GM19035 (cell line): ENCODE measurements at regions not wholly inside any gene's neighbourhood (a gene's known extent, or its start where the extent isn't known, plus 50 kb on each side); places are given as distances from the start of the nearest gene placed in this dataset.

ENCODE experiments used
- ATAC-seq: cut with Tn5 transposase; IDR thresholded peaks from one replicate; pipeline ENCODE4 v1.9.1; 2021; ENCODE audit not compliant: unreplicated experiment

DNA sequence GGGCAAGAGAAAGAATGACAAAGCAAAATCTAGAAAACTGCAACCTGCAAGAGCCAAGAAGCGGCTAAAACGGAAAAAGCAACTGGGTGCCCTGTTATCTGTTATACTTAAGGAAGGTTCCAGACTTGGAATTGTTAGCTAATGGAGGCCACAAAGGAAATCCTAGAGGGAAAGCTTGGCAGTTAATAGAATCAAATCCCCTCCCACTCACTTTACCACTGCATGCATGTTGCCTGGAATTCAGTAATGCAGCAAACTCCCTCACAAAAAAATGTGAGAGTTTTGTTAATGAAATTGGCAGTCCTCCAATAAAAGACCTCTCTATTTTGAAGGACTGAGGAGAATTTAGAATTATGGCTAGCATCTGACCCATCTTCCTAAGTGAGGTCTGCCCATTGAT, 164.2 kb upstream of the SOX5 start:
- no peak for ATAC-seq

DNA sequence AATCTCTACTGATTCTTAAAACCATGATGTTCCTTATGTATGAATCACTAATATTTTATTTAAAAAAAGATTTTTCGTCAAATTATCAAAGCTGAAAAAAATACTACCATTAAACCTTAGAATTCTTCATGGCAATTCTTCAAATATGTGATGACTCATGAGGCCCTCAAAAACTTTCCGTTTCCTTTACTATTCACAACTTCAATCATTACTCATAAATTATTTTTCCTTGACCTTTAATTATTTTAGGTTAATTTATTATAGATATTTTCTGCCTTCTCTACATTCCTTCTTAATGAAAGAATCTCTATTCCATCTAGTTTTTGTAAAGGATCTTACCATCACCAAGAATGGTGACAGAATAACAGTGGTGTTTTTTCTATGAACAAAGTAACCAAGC, 162.1 kb upstream of the SOX5 start:
- ATAC-seq = no peak

DNA sequence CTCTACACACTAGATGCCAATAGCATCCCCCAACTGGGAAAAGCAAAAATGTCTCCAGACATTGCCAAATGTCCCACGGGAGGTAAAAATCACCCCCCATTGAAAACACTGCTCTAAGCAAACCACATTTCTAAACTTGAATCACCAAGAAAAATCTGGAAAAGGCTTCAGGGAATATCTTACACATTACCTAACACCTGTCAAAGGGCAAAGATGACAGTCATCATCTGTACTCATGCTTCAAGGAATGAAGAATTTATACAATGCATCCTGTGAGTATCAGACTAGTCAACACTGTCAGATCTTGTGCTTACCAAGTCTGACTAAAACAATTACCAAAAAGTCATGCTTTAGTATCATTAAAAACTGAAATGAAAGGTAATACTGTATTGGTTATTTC, 161.6 kb upstream of the SOX5 start:
- no peak for ATAC-seq

DNA sequence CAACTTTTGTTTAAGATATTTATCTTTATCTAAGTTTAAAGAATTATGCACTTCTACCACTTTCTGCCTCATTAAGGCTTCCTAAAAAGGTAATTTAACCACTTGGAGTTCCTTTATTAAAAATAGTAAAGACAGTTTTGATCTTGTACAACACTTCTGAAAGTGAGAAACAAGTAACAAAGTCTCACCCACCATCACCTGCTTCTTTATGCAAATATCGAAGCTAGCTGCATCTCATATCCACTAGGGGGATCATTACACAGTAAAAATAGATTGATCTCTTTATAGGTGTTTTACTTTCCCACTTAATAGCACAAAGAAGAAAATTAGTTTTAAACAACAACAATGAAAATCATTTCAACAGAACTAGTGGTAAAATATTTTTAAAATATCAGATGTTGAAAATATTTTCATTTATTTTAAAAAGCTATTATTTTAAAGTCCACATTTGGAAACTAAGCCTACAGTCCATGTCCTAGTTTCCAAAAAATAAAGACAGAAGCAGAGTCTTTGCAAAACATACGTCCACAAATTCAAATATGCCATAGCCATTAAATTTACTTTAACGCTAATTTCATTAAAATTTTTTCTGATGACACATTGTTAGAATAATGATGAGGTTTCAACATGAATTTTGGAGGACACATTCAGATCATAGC, 160.0 kb upstream of the SOX5 start:
- ATAC-seq = peak; percentile 98

DNA sequence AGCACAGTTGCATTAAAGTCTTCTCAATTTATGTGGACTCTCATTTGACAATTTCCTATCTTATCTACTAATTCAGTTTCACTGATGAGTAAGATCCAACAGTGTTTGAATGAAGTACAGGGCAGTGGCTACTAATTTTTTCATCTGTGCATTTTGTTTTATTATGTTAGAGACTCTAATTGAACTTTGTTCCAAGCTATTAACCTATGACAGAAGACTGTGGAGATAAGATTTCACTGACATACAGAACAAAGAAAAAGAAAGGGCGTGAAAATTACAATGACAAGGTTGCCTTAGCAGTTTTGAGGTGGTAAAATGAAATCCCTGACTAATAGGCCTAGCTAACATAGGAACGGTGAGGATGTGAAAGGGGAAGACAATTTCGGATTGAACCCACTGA, 153.2 kb upstream of the SOX5 start:
- ATAC-seq = no peak

DNA sequence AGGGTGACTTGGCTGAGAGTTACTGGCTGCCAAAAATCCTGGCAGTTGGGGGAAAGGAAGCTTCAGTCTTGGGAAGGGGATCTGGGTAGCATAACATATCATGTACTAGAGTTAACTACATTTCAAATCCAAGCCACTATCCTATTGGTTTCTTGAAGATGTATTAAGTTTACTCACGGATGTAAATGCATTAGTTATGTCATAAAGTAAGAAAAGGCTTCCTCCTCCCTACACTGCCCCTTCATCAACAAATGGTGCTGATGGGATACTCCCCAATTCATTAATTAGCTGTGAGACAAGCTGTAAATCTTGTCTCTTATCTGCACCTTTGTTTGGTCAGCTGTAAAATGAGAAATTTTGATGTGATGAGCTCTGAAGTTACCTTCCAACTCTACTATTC, 150.1 kb upstream of the SOX5 start:
- ATAC-seq = no peak

DNA sequence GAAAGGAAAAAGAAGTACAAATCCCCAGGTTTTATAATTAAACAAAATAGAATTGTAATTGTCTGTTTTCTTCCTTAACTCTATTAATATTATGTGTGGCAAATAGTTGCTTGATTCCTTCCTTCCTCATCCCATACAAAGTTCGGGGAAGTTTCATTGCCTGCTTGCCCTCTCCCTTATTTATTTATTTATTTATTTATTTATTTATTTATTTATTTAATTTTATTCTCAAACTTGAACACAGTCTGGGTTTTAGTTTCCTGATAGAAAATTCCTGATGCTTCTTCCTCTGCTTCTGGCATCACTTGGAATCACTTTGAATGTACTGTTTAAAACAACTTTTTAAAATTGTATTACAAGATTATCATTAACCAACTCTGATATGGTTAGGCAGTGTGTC, 145.8 kb upstream of the SOX5 start:
- no peak for ATAC-seq

DNA sequence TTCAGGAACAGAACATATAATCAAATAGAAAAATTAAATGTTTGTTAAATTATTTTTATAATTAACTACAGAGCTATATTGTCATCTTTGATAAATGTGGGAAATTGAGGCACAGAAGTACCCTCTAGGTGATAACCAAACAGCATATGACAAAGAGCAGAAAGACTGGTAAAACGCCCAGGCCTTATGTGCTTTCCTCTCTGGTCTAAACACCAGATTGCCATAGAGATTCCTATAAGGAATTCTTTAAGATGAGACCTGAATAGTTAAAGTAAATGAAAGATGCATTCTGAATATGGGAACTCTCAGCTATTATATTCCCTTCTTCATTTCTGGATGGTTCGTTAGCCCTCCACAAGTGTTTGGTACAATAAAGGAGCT, 140.0 kb upstream of the SOX5 start:
- ATAC-seq = no peak

DNA sequence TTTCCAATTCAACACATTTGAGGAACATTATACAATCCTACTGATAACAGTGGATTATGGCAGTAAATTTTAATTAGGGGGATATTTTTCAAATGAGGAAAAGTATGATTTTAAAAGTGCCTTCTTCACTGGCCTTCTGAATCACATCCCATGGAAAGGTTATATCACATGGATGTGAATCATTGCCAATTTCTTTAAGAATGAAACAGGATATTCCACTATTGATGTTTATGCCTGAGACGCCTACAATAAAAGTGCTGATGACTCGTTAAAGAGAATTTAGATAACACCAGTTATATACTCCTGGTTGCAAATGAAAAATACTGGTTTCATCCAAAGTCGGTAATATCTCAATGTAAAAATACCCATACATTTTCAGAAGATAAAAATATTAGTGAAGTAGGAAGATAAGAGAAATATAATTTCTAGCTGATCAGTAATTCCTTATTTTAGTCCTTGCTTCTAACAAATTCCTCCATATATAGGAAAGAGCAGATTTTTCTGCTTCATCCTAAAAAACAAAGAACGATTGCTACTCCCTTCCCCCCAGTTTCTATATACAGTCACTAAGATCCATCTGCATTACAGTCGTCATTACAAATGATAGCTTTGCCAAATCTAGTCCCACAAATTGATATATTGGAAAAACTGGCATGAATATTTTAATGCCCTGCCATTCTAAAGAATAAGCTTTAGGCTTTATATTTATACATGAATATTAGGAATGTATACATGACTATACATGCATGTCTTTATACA, 139.5 kb upstream of the SOX5 start:
- ATAC-seq = no peak

DNA sequence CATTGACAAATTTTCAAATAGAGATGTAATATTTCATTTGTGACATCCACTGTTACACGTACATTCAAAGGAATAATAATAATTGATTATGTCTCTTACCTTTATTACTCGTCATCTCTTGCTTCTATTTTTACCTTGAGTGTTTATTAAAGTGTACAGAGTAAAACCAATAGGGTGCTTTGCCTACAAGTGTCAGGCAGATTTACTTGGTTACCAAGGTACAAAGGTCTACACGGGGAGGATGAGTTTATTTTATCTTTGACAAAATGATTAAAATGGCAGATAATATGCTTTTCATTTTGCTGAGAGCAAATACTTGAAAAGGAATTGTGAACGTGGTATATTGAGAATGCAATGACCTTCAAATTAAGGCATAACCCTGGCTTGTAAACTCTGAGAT, 137.8 kb upstream of the SOX5 start:
- no peak for ATAC-seq

DNA sequence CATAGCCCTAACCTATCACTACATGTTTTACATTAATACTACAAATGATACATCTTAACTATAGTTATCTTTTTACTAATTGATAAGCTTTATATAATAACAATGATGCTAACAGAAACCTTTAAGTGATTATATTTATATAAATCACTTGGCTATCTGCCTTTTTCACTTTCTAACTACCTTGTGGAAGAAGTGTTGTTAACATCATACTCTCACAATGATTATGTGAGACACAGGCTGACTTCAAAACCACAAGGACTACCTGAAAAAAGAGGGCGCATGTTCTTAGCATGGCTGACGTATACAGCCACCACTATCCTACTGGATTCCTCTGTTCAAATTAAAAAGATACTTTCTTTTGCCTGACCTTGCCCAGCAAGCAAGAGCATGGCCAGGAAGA, 135.3 kb upstream of the SOX5 start:
- ATAC-seq = no peak

DNA sequence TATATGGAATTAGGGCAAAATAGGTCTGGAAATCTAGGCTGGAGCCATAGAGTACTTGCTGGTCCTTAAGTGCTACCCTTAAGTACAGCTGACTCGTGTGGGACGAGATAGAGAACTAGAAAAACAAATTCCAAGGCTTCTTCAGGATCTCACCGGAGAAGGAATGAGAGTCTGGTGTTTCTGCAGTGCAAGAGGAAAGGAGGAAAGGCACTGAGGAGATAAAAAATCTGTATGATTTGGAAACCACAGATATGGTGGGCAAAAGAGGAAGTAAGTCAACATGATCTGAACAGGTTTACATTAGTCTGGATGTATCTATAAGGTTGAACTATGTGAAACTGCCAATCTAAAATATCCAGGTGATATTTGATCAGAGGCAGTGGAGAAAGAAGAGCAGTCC, 134.4 kb upstream of the SOX5 start:
- ATAC-seq = no peak

DNA sequence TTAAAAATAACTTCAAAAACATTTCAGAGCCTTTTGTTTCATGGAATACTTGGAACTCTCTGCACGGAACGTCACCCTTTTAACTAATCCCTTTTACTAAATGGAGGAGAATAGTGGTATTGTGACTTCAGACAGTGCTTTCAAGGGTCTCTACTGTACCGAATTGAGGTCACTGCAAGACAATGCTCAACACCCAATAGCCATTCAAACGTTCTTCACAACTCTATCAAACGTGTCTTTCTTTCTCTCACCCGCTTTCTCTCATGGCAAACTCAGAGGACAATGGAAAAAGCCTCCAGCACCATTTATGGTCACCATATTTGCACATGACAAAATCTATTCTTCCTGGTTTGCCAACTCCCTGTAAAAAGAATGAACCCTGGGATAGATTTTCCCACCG, 132.1 kb upstream of the SOX5 start:
- no peak for ATAC-seq

DNA sequence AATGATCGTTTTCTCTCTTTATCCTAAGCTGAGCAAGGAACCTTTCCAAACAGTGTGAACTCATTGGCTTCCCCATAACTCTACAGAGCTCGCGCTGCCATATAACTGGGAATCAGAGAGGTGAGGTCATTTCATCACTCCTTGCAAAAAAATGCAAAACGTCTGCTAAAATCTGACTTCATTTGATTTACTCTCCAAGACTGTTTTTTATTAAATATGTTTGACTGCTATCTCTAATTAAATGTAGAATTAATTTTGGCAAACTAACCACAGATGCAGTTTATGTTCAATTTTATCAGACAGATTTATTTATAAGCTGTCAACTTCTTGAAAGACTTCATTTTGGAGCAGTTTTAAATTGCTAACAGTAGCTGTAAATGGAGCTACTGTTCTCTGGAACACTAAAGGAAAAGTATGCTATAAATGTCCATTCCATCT, 131.6 kb upstream of the SOX5 start:
- ATAC-seq = no peak

DNA sequence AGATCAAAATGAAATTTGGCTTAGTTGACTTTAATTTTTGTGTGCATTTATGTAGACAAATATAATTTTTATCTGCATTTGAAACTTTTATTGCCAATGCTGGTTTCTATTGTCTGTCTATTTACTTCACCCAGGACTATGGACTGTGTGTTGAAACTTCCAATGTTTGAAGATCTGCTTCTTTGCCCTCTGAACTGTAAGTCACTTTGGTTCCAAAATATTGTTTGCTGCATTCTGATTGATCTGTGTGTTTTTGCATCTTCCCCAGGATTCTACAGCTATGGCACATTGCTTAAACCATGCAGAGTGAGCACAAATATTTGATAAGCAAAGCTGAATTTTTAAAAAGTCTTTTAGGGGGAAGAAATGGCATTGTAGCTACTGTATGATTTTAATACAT, 131.0 kb upstream of the SOX5 start:
- ATAC-seq = no peak

DNA sequence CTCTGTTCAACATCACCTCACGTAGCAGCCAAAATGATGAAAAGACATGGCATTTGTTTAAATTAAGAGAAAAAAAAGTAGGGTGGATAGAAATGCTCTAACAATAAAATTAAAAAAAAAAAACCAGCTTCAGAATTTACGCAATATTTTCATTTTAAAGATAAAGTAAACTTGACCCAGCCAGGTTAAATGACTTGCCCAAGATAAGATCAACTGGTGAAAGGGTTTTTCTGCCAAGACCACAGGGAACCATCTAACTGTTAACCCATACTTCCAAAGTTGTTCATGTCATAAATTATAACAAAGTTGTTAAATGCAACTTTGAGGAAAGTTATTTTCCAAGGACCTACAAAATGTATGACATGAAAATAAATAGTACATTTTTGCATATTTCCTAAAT, 129.6 kb upstream of the SOX5 start:
- no peak for ATAC-seq

DNA sequence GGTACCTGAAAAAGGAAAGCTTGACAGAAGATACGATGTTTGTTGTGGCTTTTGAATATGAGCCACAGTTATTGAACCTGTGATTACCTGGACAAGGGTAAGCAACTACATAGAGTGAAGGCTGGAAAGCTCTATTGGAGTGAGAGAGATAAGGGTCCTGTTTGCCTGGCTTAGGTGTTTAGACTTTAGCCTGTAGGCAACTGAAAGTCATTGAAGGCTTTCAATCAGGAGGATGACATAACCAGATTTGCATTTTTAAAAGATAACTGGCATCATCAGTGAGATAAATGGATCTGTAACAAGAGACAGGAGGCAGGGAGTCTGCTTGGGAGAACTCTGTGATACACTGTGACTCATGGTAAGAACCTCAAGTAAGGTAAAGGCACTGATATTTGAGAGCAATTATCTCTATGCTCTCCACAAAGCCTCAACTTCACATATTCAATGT, 128.9 kb upstream of the SOX5 start:
- no peak for ATAC-seq

DNA sequence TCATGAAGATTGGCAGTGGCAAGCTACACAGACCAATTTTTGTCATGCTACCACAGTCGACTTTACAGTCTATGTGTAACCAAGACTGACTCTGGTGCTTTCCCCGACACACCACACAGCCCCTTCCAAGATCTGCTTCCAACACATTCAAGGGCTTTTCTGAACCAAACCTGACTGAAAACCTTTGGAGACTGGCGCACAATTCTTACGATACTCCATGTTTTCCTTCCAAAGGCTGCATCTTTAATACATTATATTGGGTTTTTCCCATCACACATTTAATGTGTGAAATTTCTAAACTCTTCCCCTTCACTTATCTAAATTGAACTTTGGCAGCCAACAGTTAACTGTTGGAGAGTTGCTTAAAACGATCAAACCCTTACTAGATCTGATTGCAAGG, 127.7 kb upstream of the SOX5 start:
- no peak for ATAC-seq

DNA sequence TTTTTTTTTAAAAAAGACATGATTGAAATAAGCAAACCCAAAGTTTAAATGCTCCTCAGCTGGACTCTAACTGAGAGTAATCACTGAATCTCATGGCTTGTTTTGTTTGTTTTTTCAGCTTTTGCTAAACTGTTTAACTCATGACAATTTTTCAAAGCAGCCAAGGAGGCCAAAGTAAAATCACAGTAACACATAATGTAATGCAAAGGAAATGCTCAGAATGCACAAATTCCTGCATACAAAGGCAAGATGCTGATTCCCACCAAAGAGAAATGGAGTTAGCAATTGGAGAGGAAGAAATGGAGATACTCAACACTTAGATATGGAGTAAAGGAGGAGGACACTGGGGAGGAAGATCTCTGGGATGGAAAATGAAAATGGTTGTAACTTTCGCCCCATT, 126.2 kb upstream of the SOX5 start:
- ATAC-seq = no peak

DNA sequence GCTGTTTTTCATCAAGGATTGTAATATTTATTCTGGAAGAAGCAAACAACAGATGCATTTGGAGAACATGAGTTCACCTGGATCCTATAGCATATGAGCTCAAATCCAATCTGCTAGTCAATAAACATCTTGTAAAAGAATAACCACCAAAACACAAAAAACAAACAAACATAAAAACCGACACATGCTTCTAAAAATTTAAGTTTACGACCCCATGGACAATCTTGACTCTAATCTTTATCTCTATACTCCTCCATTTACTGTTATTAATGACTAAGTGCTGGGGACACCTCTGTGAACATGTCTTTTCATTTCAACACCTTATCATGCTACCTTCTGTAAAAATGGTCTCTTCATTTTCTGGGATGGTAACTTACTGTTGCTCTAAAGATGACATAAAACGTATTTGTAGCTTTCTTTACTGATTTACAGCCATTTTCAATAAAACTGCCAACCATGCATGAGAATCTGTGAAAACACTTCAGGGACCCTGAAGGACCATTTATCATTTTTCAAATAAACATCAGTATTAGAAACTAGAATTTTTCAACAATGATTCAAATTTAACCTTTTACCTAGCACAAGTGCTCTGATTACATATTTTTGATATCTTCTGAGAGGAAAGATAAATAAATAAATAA, 123.8 kb upstream of the SOX5 start:
- no peak for ATAC-seq

DNA sequence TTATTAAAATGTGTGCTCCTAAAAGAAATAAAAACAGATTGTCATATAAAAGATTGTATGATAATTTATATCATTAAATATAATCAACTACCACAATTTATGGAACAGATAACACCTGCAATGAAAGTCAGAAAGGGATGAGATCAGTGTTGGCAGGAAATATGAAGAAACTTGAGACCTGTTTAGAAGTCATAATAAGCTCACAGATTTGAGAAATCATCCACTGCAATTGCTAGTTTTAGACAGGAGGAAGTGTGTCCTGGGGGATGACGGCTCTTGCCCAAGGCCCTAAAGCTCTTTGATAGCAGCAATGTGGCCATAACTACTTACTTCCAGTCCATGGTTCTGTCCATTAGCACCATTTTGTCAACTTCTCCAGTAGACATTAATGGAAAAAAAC, 122.8 kb upstream of the SOX5 start:
- no peak for ATAC-seq

DNA sequence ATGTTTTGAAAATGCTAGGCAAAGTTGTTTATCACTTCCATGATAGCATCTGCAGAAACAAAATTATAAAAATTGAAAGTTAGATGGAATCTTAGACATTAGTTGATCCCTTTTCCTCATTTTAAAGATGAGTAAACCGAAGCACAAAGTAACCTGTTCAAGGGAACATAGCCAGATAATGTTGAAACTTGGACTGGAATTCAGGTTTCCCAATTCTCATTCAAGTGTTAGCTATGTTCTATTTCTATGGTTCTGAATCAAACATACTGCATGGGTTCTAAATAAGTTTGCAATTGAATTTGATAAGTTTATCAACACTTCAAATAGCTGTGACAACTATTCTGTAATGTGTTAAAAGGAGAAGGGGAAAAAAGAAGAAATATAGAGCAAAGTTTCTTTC, 122.4 kb upstream of the SOX5 start:
- ATAC-seq = no peak
